GM12878 (cell line): ENCODE measurements at regions not wholly inside any gene's neighbourhood (a gene's known extent, or its start where the extent isn't known, plus 50 kb on each side); places are given as distances from the start of the nearest gene placed in this dataset.

Source experiments
- ATAC-seq: fragments of 200-7000 bp; cut with Tn5 transposase; 3 replicates; pipeline ENCODE4 v1.9.1; 2020; ENCODE audit warnings: mild to moderate bottlenecking, moderate library complexity
- BruUV-seq: library from RNA; stranded (reverse); fragments of 400-500 nt; replicated peaks from 2 replicates; lab custom pipeline; 2021; lab: Mats Ljungman, UMichigan
- CTCF ChIA-PET: fragments of 300-600 bp; sonication (Branson Sonifier 250); formaldehyde crosslinking; extraction: SDS; loops from one replicate; lab custom pipeline; 2021; ENCODE audit warnings: inconsistent platforms; lab: Yijun Ruan, JAX
- POLR2A ChIA-PET: fragments of 350-600 bp; formaldehyde crosslinking; extraction: SDS; loops from one replicate; lab custom pipeline; 2021; ENCODE audit warnings: inconsistent platforms; lab: Charles Lee
- RAD21 ChIA-PET: fragments of 300-600 bp; sonication (Branson Sonifier 250); formaldehyde crosslinking; loops from one replicate; lab custom pipeline; 2023; ENCODE audit warnings: antibody characterized with exemption; ENCODE audit not compliant: unreplicated experiment; lab: Charles Lee
- SMC1A ChIA-PET: fragments of 300-600 bp; sonication (Branson Sonifier 250); formaldehyde crosslinking; loops from one replicate; lab custom pipeline; 2023; ENCODE audit not compliant: unreplicated experiment, uncharacterized antibody; lab: Charles Lee
- DNase-seq: peaks from one replicate; pipeline ENCODE4 v3.0.0-alpha.2; 2011; ENCODE audit warnings: low read depth, low spot score
- FAIRE-seq: peaks from 3 replicates; lab custom pipeline; 2011; peaks lifted over from hg19 to GRCh38; lab: Jason Lieb, UNC
- H2AFZ ChIP-seq: 2 replicates; pipeline ENCODE4 v1.6.0; 2011; ENCODE audit warnings: low read depth, low read length, control low read depth; ENCODE audit not compliant: control insufficient read depth
- H3K27ac ChIP-seq: 2 replicates; pipeline ENCODE4 v1.5.1; 2011; ENCODE audit warnings: control low read depth; ENCODE audit not compliant: control insufficient read depth, insufficient read depth
- H3K27me3 ChIP-seq, 2 experiments: replicated peaks in 1 of 2; 2 replicates each; pipeline versions ENCODE4 v1.6.0 to v1.6.1; 2011; ENCODE audit warnings: low read length in 1 of 2; ENCODE audit not compliant: control insufficient read depth in 2 of 2, insufficient read depth in 2 of 2
- H3K36me3 ChIP-seq, 2 experiments: 2 replicates each; pipeline ENCODE4 v1.5.1; 2011; ENCODE audit warnings: low read length in 1 of 2; ENCODE audit not compliant: control insufficient read depth in 2 of 2, insufficient read depth in 2 of 2
- H3K4me1 ChIP-seq: 2 replicates; pipeline ENCODE4 v1.6.1; 2011; ENCODE audit warnings: mild to moderate bottlenecking, low read length, moderate library complexity, mixed read lengths; ENCODE audit not compliant: control insufficient read depth, insufficient read depth
- H3K4me2 ChIP-seq: 2 replicates; pipeline ENCODE4 v1.6.0; 2011; ENCODE audit warnings: control low read depth; ENCODE audit not compliant: control insufficient read depth, insufficient read depth
- H3K4me3 ChIP-seq: fragments of 200-600 bp; sonication (generic); 2 replicates; pipeline ENCODE4 v1.5.1; 2016
- H3K79me2 ChIP-seq: 2 replicates; pipeline ENCODE4 v1.6.0; 2011; ENCODE audit warnings: low read length; ENCODE audit not compliant: control insufficient read depth, insufficient read depth
- H3K9ac ChIP-seq: 2 replicates; pipeline ENCODE4 v1.8.0; 2011; ENCODE audit warnings: low read length, control low read depth, mixed read lengths; ENCODE audit not compliant: control insufficient read depth, insufficient read depth
- H3K9me3 ChIP-seq: replicated peaks from 3 replicates; pipeline ENCODE4 v1.5.1; 2011; ENCODE audit warnings: mild to moderate bottlenecking, low read length; ENCODE audit not compliant: control insufficient read depth, insufficient read depth
- H4K20me1 ChIP-seq: 2 replicates; pipeline ENCODE4 v1.6.0; 2011; ENCODE audit not compliant: control insufficient read depth, insufficient read depth
- BACH1 ChIP-seq: fragments of 450-650 bp; IDR thresholded peaks from 2 replicates; pipeline ENCODE4 v1.6.1; 2017; ENCODE audit warnings: mild to moderate bottlenecking, borderline replicate concordance
- PAX8 ChIP-seq: fragments of 450-650 bp; IDR thresholded peaks from 2 replicates; pipeline ENCODE4 v1.6.1; 2017; ENCODE audit warnings: mild to moderate bottlenecking, moderate library complexity
- POLR2AphosphoS2 ChIP-seq: IDR thresholded peaks from 2 replicates; pipeline ENCODE4 v1.6.1; 2011; ENCODE audit warnings: low read depth, mild to moderate bottlenecking, low read length, improper control_type of control experiment, moderate library complexity
- SIX5 ChIP-seq: IDR thresholded peaks from 2 replicates; pipeline ENCODE4 v1.6.1; 2011; ENCODE audit warnings: mild to moderate bottlenecking, low read depth, low read length, moderate library complexity; ENCODE audit not compliant: severe bottlenecking
- TAF1 ChIP-seq: IDR thresholded peaks from 2 replicates; pipeline ENCODE4 v1.6.1; 2011; ENCODE audit warnings: mild to moderate bottlenecking, low read depth, low read length, borderline replicate concordance
- WGBS: methylation state at CpG from one replicate; pipeline ENCODE4 v1.1.6; 2016; ENCODE audit warnings: low lambda C conversion rate; ENCODE audit not compliant: insufficient replicate concordance, insufficient coverage; ENCODE audit errors: missing lambda C conversion rate; 5-methylcytosine and 5-hydroxymethylcytosine counted together
- in situ Hi-C: fragments of 300-500 bp; cut with MboI; formaldehyde crosslinking; loops from 9 replicates; pipeline ENCODE4 v1.14.3; 2018; ENCODE audit warnings: mixed read lengths
- intact Hi-C: fragments of 100-400 bp; cut with micrococcal nuclease; formaldehyde crosslinking; loops from one replicate; pipeline ENCODE4 v1.14.2; 2022; ENCODE audit not compliant: unreplicated experiment

DNA sequence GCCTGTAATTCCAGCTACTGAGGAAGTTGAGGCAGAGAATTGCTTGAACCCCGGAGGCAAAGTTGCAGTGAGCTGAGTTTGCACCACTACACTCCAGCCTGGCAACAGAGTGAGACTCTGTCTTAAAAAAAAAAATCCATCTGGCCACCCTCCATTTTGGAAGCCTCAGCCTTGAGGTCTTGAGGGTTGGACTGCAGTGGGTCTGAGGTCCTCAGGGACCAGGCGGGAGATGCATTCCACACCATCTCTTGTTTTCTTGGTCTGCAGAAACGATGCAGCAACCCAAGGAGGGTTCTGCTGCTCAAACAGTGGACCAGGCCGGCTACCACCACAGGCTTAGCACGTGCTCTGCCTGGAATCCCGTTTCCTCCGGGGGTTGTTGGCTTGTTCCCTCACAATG lies 299.3 kb downstream of the FGF9 start (continued):
- TF ChIP-seq SIX5 (no peak), POLR2AphosphoS2 (no peak), BACH1 (no peak)

DNA sequence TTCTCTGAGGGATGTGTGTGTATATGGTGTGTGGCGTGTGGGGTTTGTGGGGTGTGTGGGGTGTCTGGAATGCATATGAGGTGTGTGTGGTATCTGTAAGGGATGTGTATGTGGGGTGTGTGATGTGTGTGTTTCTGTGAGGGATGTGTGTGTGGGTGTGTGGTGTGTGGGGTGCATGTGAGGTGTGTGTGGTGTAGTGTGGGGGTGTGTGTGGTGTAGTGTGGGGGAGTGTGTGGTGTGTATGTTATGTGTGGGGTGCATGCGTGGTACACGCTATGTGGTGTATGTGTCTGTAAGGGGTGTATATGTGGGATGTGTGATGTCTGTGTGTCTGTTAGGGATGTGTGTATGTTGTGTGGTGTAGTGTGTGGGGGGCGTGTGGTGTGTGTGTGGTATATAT lies 300.0 kb downstream of the FGF9 start:
- no peak overlapping the region for H3K4me2 ChIP-seq
- ChIA-PET RAD21 (no interaction called here), POLR2A (no interaction called here), SMC1A (no interaction called here), CTCF (no interaction called here)
- no peaks in the 10 kb centered on the region for H3K4me1 ChIP-seq
- no peaks in the 10 kb centered on the region for H3K36me3 ChIP-seq
- no peak for DNase-seq
- TF ChIP-seq TAF1 (no peak), PAX8 (no peak)
- no peak overlapping the region for H3K4me3 ChIP-seq
- H2AFZ ChIP-seq = no peak overlapping the region
- H3K27me3 ChIP-seq = no peaks in the 10 kb centered on the region; a peak in 1 of 4 replicates
- intact Hi-C loops (no loop called here), in situ Hi-C loops (no loop called here)
- H3K9me3 ChIP-seq = no peaks in the 10 kb centered on the region
- H3K9ac ChIP-seq = no peak overlapping the region
- 45% methylated on average over 4 of the region's 4 CpGs for WGBS
- no peaks in the 10 kb centered on the region for H3K79me2 ChIP-seq
- FAIRE-seq = no peak
- ATAC-seq = no peak
- H4K20me1 ChIP-seq = no peaks in the 10 kb centered on the region
- BruUV-seq = no TSS peak
- no peak overlapping the region for H3K27ac ChIP-seq
